ENCODE measurements at regions not wholly inside any gene's neighbourhood (a gene's known extent, or its start where the extent isn't known, plus 50 kb on each side); places are given as distances from the start of the nearest gene placed in this dataset.
"Not testable (repeated sequence)": the region's sequence is repeated elsewhere in the genome, so short reads cannot be mapped to it uniquely, and the experiment has no call there.

GRCh38 chr6:81289229-81289628 lies 463.3 kb downstream of the TENT5A start:
- ChIA-PET CTCF (no interaction called here), POLR2A (no interaction called here)
- intact Hi-C loops (cut with micrococcal nuclease), result no loop called here
- Mint-ChIP-seq H3K4me3 (no peak overlapping the region), H3K27me3 (no peaks in the 10 kb centered on the region), H3K9me3 (no peaks in the 10 kb centered on the region), H3K36me3 (no peaks in the 10 kb centered on the region), H3K27ac (no peak overlapping the region), H3K4me1 (ENCODE audit: low read depth) (no peaks in the 10 kb centered on the region)
- no peak for DNase-seq

DNA sequence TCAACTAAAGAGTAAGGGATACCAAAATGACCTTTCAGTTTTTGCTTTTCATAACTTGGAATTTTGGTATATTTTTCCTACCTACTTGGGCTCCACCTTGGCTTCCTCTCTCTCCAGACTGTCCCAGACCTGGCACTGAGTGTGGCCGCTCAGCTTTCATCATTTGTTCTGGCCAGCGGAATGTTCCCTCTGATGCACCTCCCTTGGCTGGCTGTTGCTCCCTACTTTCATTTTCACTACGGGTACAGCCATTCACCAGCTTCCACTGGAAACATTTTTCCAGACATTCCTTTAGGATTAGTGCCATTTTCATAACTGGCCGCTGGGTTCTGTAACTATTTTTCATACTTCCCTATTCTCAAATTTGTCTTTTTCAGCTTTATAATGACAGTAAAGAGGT lies 487.4 kb downstream of the TENT5A start:
- H3K4me1 Mint-ChIP-seq (ENCODE audit: low read depth), result no peaks in the 10 kb centered on the region
- ChIA-PET POLR2A (no interaction called here), CTCF (no interaction called here)
- H3K27me3 Mint-ChIP-seq, result no peaks in the 10 kb centered on the region
- H3K4me3 Mint-ChIP-seq, result no peak overlapping the region
- intact Hi-C loops (cut with micrococcal nuclease), result no loop called here
- H3K36me3 Mint-ChIP-seq, result no peaks in the 10 kb centered on the region
- no peak overlapping the region for H3K27ac Mint-ChIP-seq
- DNase-seq, result no peak
- peaks cover 5% of the 10 kb centered on the region for H3K9me3 Mint-ChIP-seq

GRCh38 chr6:81263531-81264168 lies 488.8 kb downstream of the TENT5A start:
- POLR2A ChIA-PET, result no interaction called here
- intact Hi-C loops (cut with micrococcal nuclease), result no loop called here
- H3K4me1 Mint-ChIP-seq (ENCODE audit: low read depth), result no peaks in the 10 kb centered on the region
- no peak for DNase-seq
- no peak overlapping the region for H3K27ac Mint-ChIP-seq
- no peaks in the 10 kb centered on the region for H3K27me3 Mint-ChIP-seq
- no peaks in the 10 kb centered on the region for H3K36me3 Mint-ChIP-seq
- no peak overlapping the region for H3K4me3 Mint-ChIP-seq
- CTCF ChIA-PET, result no interaction called here
- H3K9me3 Mint-ChIP-seq, result peaks cover 9% of the 10 kb centered on the region

DNA sequence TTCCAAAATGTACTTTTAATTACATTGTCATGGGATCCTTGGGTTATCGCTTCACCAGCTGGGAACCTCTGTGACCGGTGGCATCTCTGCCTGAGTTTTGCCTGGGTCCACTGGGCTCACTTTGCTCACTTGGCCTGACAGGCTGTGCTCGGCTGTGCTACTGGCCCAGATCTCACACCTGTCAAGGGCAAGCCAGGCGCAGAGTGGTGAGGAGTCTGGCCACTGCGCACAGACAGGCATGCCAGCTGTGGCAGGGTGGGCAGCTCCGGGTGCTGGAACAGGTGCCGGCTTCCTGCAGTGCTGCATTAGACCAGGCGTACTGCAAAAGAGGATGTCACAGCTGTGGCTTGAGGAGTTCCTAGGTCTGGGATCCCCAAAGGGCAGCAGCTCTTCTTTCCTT lies 489.8 kb downstream of the TENT5A start:
- no peak overlapping the region for H3K27ac Mint-ChIP-seq
- ChIA-PET POLR2A (no interaction called here), CTCF (no interaction called here)
- intact Hi-C loops (cut with micrococcal nuclease), result no loop called here
- H3K36me3 Mint-ChIP-seq, result no peaks in the 10 kb centered on the region
- no peaks in the 10 kb centered on the region for H3K27me3 Mint-ChIP-seq
- no peak for DNase-seq
- no peaks in the 10 kb centered on the region for H3K4me1 Mint-ChIP-seq (ENCODE audit: low read depth)
- H3K4me3 Mint-ChIP-seq, result no peak overlapping the region
- peaks cover 14% of the 10 kb centered on the region for H3K9me3 Mint-ChIP-seq

DNA sequence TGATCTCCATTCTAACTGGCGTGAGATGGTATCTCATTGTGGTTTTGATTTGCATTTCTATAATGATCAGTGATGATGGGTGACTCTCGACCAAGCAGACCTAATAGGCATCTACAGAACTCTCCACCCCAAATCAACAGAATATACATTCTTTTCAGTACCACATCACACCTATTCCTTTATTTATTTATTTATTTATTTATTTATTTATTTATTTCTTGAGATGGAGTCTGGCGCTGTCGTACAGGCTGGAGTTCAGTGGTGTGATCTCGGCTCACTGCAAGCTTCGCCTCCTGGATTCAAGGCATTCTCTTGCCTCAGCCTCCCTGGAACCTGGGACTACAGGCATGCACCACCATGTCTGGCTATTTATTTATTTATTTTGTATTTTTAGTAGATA lies 496.3 kb downstream of the TENT5A start:
- CTCF ChIA-PET, result not testable (repeated sequence)

GRCh38 chr6:81253821-81254220 lies 498.7 kb downstream of the TENT5A start:
- H3K36me3 Mint-ChIP-seq, result no peaks in the 10 kb centered on the region
- no peak overlapping the region for H3K27ac Mint-ChIP-seq
- H3K27me3 Mint-ChIP-seq, result no peaks in the 10 kb centered on the region
- H3K4me3 Mint-ChIP-seq, result no peak overlapping the region
- no peak for DNase-seq
- ChIA-PET CTCF (no interaction called here), POLR2A (no interaction called here)
- no peaks in the 10 kb centered on the region for H3K4me1 Mint-ChIP-seq (ENCODE audit: low read depth)
- peaks cover 24% of the 10 kb centered on the region for H3K9me3 Mint-ChIP-seq
- intact Hi-C loops (cut with micrococcal nuclease), result no loop called here

More for the DNA sequence above, 496.3 kb downstream of the TENT5A start:
- peaks cover 31% of the 10 kb centered on the region for H3K9me3 Mint-ChIP-seq
- H3K36me3 Mint-ChIP-seq; H3K4me3 Mint-ChIP-seq; DNase-seq; H3K27me3 Mint-ChIP-seq; intact Hi-C loops (cut with micrococcal nuclease); H3K4me1 Mint-ChIP-seq (ENCODE audit: low read depth); POLR2A ChIA-PET; H3K27ac Mint-ChIP-seq: not testable (repeated sequence)

- no peaks in the 10 kb centered on the region for H3K27me3 Mint-ChIP-seq
- no peak overlapping the region for H3K27ac Mint-ChIP-seq
- H3K4me3 Mint-ChIP-seq, result no peak overlapping the region
- ChIA-PET CTCF (no interaction called here), POLR2A (no interaction called here)
- H3K36me3 Mint-ChIP-seq, result no peaks in the 10 kb centered on the region
- peaks cover 13% of the 10 kb centered on the region for H3K9me3 Mint-ChIP-seq
- H3K4me1 Mint-ChIP-seq (ENCODE audit: low read depth), result no peaks in the 10 kb centered on the region
- no peak for DNase-seq
- intact Hi-C loops (cut with micrococcal nuclease), result no loop called here
Measured at GRCh38 chr6:81252231-81252630, 500.2 kb downstream of the TENT5A start.

DNA sequence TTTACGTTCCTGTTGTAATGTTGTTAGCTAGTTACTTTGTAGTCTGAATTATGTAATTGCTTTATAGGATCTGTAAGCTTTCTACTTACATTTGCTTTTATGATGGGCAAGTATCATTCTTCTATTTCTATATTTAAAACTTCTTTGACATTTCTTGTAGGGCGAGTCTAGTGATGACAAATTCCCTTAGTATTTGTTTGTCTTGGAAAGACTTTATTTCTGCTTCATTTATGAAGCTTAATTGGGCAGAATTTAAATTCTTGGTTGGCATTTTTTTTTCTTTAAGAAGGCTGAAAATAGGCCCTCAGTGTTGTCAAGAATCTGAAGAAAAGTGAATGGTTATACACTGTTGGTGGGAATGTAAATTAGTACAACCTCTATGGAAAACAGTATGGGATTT lies 506.3 kb downstream of the TENT5A start:
- POLR2A ChIA-PET, result no interaction called here
- CTCF ChIA-PET, result no interaction called here
- Mint-ChIP-seq H3K36me3 (no peaks in the 10 kb centered on the region), H3K4me1 (ENCODE audit: low read depth) (no peaks in the 10 kb centered on the region), H3K9me3 (peaks cover 6% of the 10 kb centered on the region), H3K4me3 (no peak overlapping the region), H3K27ac (no peak overlapping the region), H3K27me3 (no peaks in the 10 kb centered on the region)
- intact Hi-C loops (cut with micrococcal nuclease), result no loop called here
- no peak for DNase-seq

- Mint-ChIP-seq H3K36me3 (no peaks in the 10 kb centered on the region), H3K4me1 (ENCODE audit: low read depth) (no peaks in the 10 kb centered on the region), H3K4me3 (no peak overlapping the region), H3K27ac (no peak overlapping the region), H3K9me3 (peaks cover 6% of the 10 kb centered on the region), H3K27me3 (no peaks in the 10 kb centered on the region)
- intact Hi-C loops (cut with micrococcal nuclease), result no loop called here
- DNase-seq, result no peak
- ChIA-PET CTCF (no interaction called here), POLR2A (no interaction called here)
Measured at GRCh38 chr6:81242624-81243023, 509.9 kb downstream of the TENT5A start.

DNA sequence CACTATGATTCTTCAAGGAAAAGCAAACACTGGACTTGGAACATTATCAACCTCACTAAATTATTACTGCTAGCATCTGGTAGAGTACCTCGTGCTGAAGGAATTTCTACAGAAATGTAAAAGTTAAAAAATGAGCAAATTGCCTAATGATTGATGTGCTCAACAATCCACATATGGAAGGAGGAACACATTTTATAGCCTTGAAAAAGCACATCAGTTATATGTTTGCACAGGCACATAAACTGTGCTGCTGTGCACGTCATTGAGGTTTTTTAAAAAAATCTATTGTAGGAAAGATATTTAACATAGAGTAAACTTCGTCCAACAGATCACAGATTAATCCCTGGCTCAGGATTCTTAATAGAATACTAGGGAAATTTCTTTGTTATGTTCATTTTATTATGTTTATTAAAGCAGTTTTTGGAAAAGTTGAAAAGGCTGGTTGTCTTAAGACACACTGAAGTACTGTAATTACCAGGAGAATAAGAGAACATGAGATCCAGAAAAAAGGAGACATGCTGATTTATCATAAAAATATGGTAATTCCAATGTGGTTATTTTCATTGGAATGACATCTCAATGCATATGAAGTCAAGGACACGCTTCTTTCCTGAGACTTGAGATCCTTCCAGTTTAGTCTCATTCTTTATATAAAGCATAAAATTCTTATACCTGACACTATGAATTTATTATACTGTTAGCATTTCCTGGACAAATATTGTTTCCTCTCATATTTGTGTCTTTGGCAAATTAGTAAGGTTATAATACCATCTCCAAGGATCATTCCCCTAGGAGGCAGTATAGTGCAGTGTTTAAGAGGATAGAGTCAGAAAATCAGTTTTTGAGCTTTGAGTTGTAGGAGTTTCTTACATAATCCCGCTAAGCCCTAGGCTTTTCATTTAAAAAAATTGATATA lies 511.1 kb downstream of the TENT5A start:
- intact Hi-C loops (cut with micrococcal nuclease), result no loop called here
- Mint-ChIP-seq H3K4me3 (no peak overlapping the region), H3K4me1 (ENCODE audit: low read depth) (no peaks in the 10 kb centered on the region), H3K36me3 (no peaks in the 10 kb centered on the region), H3K27ac (no peak overlapping the region), H3K27me3 (no peaks in the 10 kb centered on the region), H3K9me3 (peaks cover 6% of the 10 kb centered on the region)
- ChIA-PET CTCF (no interaction called here), POLR2A (no interaction called here)
- no peak for DNase-seq

- H3K4me3 Mint-ChIP-seq, result no peak overlapping the region
- no peaks in the 10 kb centered on the region for H3K36me3 Mint-ChIP-seq
- H3K27ac Mint-ChIP-seq, result no peak overlapping the region
- H3K27me3 Mint-ChIP-seq, result no peaks in the 10 kb centered on the region
- POLR2A ChIA-PET, result no interaction called here
- H3K4me1 Mint-ChIP-seq (ENCODE audit: low read depth), result no peaks in the 10 kb centered on the region
- CTCF ChIA-PET, result no interaction called here
- no peak for DNase-seq
- intact Hi-C loops (cut with micrococcal nuclease), result no loop called here
- peaks cover under 1% of the 10 kb centered on the region for H3K9me3 Mint-ChIP-seq
Measured at GRCh38 chr6:81238390-81238789, 514.1 kb downstream of the TENT5A start.

- no peaks in the 10 kb centered on the region for H3K36me3 Mint-ChIP-seq
- intact Hi-C loops (cut with micrococcal nuclease), result no loop called here
- ChIA-PET POLR2A (no interaction called here), CTCF (no interaction called here)
- H3K9me3 Mint-ChIP-seq, result no peaks in the 10 kb centered on the region
- no peak overlapping the region for H3K4me3 Mint-ChIP-seq
- DNase-seq, result no peak
- no peak overlapping the region for H3K27ac Mint-ChIP-seq
- no peaks in the 10 kb centered on the region for H3K4me1 Mint-ChIP-seq (ENCODE audit: low read depth)
- no peaks in the 10 kb centered on the region for H3K27me3 Mint-ChIP-seq
Measured at GRCh38 chr6:81237226-81237625, 515.3 kb downstream of the TENT5A start.

DNA sequence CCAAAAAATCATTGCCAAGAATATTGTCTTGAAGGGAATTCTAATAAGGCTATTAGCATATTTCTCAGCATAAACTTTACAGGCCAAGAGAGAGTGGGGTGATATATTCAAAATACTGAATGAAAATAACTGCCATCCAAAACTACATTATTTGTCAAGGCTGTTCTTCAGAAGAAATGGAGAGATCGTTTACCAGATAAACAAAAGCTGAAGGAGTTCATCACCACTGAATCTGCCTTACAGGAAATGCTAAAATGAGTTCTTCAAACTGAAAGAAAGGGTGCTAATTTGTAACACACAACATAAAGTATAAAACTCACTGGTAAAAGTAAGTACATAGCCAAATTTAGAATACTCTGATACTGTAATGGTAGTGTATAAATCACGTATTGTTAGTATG lies 517.0 kb downstream of the TENT5A start:
- Mint-ChIP-seq H3K27ac (no peak overlapping the region), H3K27me3 (no peaks in the 10 kb centered on the region), H3K36me3 (no peaks in the 10 kb centered on the region), H3K4me3 (no peak overlapping the region), H3K9me3 (no peaks in the 10 kb centered on the region), H3K4me1 (ENCODE audit: low read depth) (no peaks in the 10 kb centered on the region)
- intact Hi-C loops (cut with micrococcal nuclease), result no loop called here
- no peak for DNase-seq
- POLR2A ChIA-PET, result no interaction called here
- CTCF ChIA-PET, result no interaction called here

Data from activated CD4-positive, alpha-beta memory T cell treated with anti-CD3 and anti-CD28 coated beads for 36 hours (primary cell).